Mesothelial cell of epicardium (in vitro differentiated cells): ENCODE measurements at regions not wholly inside any gene's neighbourhood (a gene's known extent, or its start where the extent isn't known, plus 50 kb on each side); places are given as distances from the start of the nearest gene placed in this dataset.
"Not testable (repeated sequence)": the region's sequence is repeated elsewhere in the genome, so short reads cannot be mapped to it uniquely, and the experiment has no call there.

ENCODE experiments used
- DNase-seq, 2 experiments: peaks; one replicate each; pipeline ENCODE4 v3.0.0; 2021; ENCODE audit warnings: low spot score in 2 of 2; ENCODE audit not compliant: unreplicated experiment in 2 of 2
- H3K27ac Mint-ChIP-seq: 2 replicates; pipeline ENCODE4 v1.8.0; 2021; ENCODE audit warnings: mixed read lengths
- H3K27me3 Mint-ChIP-seq: 2 replicates; pipeline ENCODE4 v1.8.0; 2021; ENCODE audit warnings: low read depth, mixed read lengths
- H3K36me3 Mint-ChIP-seq: 2 replicates; pipeline ENCODE4 v1.8.0; 2021; ENCODE audit warnings: mixed read lengths
- H3K4me1 Mint-ChIP-seq: 2 replicates; pipeline ENCODE4 v1.8.0; 2021; ENCODE audit warnings: mixed read lengths
- H3K4me3 Mint-ChIP-seq: 2 replicates; pipeline ENCODE4 v1.8.0; 2021; ENCODE audit warnings: mild to moderate bottlenecking, moderate library complexity, mixed read lengths
- H3K9me3 Mint-ChIP-seq: 2 replicates; pipeline ENCODE4 v1.8.0; 2021; ENCODE audit warnings: mixed read lengths
- TF ChIP-seq, protein P1 (sequence below): fragments of 200-600 bp; sonication (generic); IDR thresholded peaks from one replicate; pipeline ENCODE4 v1.5.0; 2021; ENCODE audit warnings: antibody characterized with exemption; ENCODE audit not compliant: unreplicated experiment

DNA sequence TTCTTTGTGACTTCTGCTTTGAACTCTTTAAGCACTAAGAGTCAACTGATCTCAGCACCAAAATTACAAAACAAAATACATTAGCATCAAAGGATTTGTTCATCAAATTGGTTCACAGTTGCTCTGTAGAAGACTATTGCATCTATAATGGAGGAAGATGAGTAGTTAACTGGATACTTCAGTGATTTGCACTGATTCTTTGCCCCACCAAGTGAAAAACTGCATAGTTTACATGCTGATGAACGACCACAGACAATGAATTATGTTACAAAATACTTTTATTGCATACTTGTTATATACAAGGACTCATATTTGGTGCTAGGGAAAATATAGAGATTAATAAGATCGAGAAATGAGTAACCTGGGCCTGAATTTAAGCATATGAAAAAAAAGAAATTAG lies 107.2 kb downstream of the SCG2 start:
- no peak overlapping the region for H3K4me3 Mint-ChIP-seq
- TF ChIP-seq, protein P1, sequence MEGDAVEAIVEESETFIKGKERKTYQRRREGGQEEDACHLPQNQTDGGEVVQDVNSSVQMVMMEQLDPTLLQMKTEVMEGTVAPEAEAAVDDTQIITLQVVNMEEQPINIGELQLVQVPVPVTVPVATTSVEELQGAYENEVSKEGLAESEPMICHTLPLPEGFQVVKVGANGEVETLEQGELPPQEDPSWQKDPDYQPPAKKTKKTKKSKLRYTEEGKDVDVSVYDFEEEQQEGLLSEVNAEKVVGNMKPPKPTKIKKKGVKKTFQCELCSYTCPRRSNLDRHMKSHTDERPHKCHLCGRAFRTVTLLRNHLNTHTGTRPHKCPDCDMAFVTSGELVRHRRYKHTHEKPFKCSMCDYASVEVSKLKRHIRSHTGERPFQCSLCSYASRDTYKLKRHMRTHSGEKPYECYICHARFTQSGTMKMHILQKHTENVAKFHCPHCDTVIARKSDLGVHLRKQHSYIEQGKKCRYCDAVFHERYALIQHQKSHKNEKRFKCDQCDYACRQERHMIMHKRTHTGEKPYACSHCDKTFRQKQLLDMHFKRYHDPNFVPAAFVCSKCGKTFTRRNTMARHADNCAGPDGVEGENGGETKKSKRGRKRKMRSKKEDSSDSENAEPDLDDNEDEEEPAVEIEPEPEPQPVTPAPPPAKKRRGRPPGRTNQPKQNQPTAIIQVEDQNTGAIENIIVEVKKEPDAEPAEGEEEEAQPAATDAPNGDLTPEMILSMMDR, result no peak
- H3K9me3 Mint-ChIP-seq, result peaks cover 12% of the 10 kb centered on the region
- H3K4me1 Mint-ChIP-seq, result peaks cover 5% of the 10 kb centered on the region
- peaks cover 3% of the 10 kb centered on the region for H3K27me3 Mint-ChIP-seq
- no peak overlapping the region for H3K27ac Mint-ChIP-seq
- H3K36me3 Mint-ChIP-seq, result peaks cover 3% of the 10 kb centered on the region
- DNase-seq, result no peak

DNA sequence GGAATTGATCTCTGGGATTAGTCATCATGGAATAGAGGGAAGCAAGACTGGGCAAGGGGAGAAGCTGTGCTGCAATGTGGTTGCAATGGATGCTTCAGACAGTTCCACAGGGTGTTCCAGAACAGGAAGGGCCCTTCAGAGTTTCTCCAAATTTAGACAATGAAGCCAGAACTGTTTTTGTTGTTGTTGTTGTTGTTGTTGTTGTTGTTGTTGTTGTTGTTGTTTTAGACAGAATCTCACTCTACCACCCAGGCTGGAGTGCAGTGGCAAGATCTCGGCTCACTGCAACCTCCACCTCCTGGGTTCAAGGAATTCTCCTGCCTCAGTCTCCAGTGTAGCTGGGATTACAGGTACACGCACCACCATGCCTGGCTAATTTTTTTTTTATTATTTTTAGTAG lies 105.3 kb downstream of the SCG2 start:
- not testable (repeated sequence) for H3K27ac Mint-ChIP-seq, H3K27me3 Mint-ChIP-seq, H3K36me3 Mint-ChIP-seq, H3K9me3 Mint-ChIP-seq, DNase-seq, H3K4me3 Mint-ChIP-seq, H3K4me1 Mint-ChIP-seq

DNA sequence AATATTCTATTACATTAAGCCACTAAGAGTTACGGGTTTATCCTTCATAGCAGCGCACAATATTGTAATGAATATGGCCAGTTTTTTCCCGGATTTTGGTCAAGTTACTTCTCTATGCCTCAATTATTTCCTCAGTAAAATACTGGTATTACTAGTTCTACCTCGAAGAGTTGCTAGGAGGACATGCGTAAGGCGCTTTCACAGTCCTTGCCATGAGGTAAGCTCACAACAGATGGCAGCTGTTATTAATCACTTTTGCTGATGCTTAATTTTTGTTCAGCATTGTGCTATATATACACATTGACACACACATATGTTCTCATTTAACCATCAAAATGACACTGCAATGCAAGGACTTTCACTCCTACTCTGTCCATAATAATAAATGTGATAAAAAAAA lies 101.5 kb downstream of the SCG2 start:
- no peak overlapping the region for H3K27ac Mint-ChIP-seq
- peaks cover 7% of the 10 kb centered on the region for H3K9me3 Mint-ChIP-seq
- no peak overlapping the region for H3K4me3 Mint-ChIP-seq
- peaks cover 7% of the 10 kb centered on the region for H3K4me1 Mint-ChIP-seq
- H3K27me3 Mint-ChIP-seq, result no peaks in the 10 kb centered on the region
- no peak for DNase-seq
- H3K36me3 Mint-ChIP-seq, result no peaks in the 10 kb centered on the region
- TF ChIP-seq, protein P1, result no peak

DNA sequence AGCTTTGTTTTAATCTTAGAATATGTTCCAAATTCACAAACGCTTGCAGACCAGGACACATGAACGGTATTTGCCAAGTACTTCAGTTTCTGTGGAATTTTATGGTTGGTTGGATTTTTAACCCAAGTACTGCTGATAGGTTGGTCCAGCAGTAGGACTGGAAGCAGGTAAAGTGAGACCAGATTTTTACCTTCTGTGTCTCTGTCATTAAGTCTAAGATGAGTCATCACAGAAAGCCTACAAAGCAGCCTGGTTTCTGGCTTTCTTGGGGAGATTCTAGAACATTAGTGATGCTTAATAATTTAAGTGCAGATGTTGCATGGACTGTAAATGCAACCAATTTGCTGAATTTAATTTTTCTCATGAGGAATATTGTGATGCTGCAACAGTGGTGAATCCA lies 100.5 kb downstream of the SCG2 start:
- TF ChIP-seq, protein P1, result no peak
- no peaks in the 10 kb centered on the region for H3K27me3 Mint-ChIP-seq
- no peak overlapping the region for H3K27ac Mint-ChIP-seq
- DNase-seq, result no peak
- H3K9me3 Mint-ChIP-seq, result peaks cover 7% of the 10 kb centered on the region
- H3K4me3 Mint-ChIP-seq, result no peak overlapping the region
- peaks cover 7% of the 10 kb centered on the region for H3K4me1 Mint-ChIP-seq
- no peaks in the 10 kb centered on the region for H3K36me3 Mint-ChIP-seq

DNA sequence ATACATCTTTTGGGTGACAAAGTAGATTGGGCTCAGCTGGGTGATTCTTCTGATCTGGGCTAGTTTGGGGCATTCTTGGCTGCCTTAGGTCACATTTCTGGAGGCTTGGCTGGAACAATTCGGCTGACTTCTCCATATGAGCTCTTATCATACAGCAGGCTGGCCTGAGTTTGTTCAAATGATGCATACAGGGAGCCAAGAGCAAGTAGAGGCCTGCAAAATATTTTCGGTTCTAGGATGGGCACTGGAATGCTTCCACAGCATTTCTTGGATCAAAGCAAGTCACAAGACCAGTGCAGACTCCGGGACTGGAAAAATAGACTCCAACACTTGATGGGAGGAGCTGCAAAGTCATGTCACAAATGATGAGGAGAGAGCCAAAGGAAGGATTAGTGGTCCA lies 98.4 kb downstream of the SCG2 start:
- no peak overlapping the region for H3K4me3 Mint-ChIP-seq
- no peak for DNase-seq
- H3K27ac Mint-ChIP-seq, result no peak overlapping the region
- H3K4me1 Mint-ChIP-seq, result peaks cover 5% of the 10 kb centered on the region
- H3K9me3 Mint-ChIP-seq, result peaks cover 7% of the 10 kb centered on the region
- TF ChIP-seq, protein P1, result no peak
- no peaks in the 10 kb centered on the region for H3K27me3 Mint-ChIP-seq
- no peaks in the 10 kb centered on the region for H3K36me3 Mint-ChIP-seq

DNA sequence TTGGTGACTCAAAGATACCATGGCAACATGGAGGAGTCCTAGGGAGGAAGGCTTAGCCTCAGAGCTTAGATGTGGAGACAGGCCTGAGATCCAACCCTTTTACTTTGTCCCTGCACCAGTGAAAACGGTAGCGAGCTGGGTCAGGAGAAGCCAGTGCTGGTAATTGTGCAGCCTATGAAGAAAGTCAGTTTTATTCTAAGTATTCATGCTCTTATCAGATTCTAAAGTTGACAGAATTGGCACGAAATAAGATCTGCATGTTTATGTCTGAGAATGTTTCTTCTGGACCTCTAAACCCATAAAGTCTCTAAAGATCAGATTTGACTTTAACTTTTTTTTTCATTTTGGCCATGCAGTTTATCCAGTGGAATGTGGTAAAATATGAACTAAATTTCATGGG lies 93.8 kb downstream of the SCG2 start:
- Mint-ChIP-seq H3K4me3 (no peak overlapping the region), H3K27me3 (peaks cover 28% of the 10 kb centered on the region), H3K36me3 (no peaks in the 10 kb centered on the region), H3K27ac (no peak overlapping the region), H3K9me3 (peaks cover 7% of the 10 kb centered on the region), H3K4me1 (no peaks in the 10 kb centered on the region)
- TF ChIP-seq, protein P1, result no peak
- DNase-seq, result no peak
